SJCRH30 (cell line): ENCODE measurements at regions not wholly inside any gene's neighbourhood (a gene's known extent, or its start where the extent isn't known, plus 50 kb on each side); places are given as distances from the start of the nearest gene placed in this dataset.

Experiments used
- DNase-seq, 2 experiments: peaks; one replicate each; pipeline ENCODE4 v3.0.0-alpha.2; 2015 to 2020
- H3K27ac ChIP-seq: fragments of 250-450 bp; sonication (Bioruptor Pico); 2 replicates; pipeline ENCODE4 v1.5.1; 2020; ENCODE audit warnings: mild to moderate bottlenecking, moderate library complexity
- H3K27me3 ChIP-seq: fragments of 250-450 bp; sonication (Bioruptor Pico); 2 replicates; pipeline ENCODE4 v1.5.1; 2020; ENCODE audit warnings: mild to moderate bottlenecking, moderate library complexity
- H3K36me3 ChIP-seq: fragments of 250-450 bp; sonication (Bioruptor Pico); 2 replicates; pipeline ENCODE4 v1.5.1; 2020; ENCODE audit warnings: mild to moderate bottlenecking, moderate library complexity
- H3K4me1 ChIP-seq: fragments of 250-450 bp; sonication (Bioruptor Pico); 2 replicates; pipeline ENCODE4 v1.5.1; 2020; ENCODE audit warnings: mild to moderate bottlenecking, moderate library complexity
- H3K4me3 ChIP-seq: fragments of 250-450 bp; sonication (Bioruptor Pico); 2 replicates; pipeline ENCODE4 v1.5.1; 2020; ENCODE audit warnings: mild to moderate bottlenecking, moderate library complexity
- H3K9me3 ChIP-seq: fragments of 250-450 bp; sonication (Bioruptor Pico); replicated peaks from 2 replicates; pipeline ENCODE4 v1.5.1; 2020; ENCODE audit warnings: mild to moderate bottlenecking, moderate library complexity

DNA sequence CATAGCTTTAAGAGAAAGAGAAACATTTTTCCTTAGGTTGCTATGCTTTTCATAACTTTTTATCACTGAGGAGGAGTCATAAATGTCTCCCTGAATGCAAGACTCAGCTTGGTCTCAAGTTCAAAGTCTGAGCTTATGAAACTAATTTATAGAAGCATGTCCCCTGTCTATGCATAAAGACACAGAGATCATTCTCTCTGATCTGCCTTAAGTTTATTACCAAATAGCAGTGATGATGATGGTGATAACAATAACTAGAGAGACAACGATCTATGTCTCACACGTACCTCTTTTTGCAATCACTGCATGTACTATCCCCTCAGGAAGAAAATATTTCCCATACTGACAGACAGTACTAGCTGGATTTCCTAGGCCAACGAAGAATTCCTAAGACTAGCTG is 266.4 kb upstream of the G2E3 start:
- H3K36me3 ChIP-seq = no peaks in the 10 kb centered on the region
- H3K27me3 ChIP-seq = no peaks in the 10 kb centered on the region
- no peak for DNase-seq
- no peak overlapping the region for H3K27ac ChIP-seq
- H3K4me3 ChIP-seq = no peak overlapping the region
- no peaks in the 10 kb centered on the region for H3K9me3 ChIP-seq
- H3K4me1 ChIP-seq = no peaks in the 10 kb centered on the region

DNA sequence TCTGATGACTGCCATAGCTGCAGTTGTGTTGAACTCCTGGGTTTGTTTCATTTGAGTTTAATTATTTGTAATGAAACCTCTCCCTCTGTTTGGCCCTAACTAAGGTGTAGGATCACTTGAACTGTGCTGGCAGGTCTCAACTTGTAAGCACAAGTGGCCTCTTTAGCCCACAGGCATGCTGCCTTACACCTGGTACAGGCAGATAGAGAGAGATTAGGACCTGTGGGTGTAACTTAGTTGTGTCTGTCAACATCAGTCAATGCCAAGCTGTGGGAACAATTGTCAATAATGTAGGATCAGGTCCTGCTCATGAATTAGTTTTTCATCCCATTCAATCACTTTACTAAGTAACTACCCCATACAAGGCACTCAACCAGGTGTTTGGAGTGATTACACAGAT is 263.0 kb upstream of the G2E3 start:
- no peak for DNase-seq
- Histone ChIP-seq H3K4me3 (no peak overlapping the region), H3K27ac (no peak overlapping the region), H3K27me3 (no peaks in the 10 kb centered on the region), H3K9me3 (no peaks in the 10 kb centered on the region), H3K4me1 (no peaks in the 10 kb centered on the region; the same call in 1 of the 2 replicates), H3K36me3 (no peaks in the 10 kb centered on the region)

DNA sequence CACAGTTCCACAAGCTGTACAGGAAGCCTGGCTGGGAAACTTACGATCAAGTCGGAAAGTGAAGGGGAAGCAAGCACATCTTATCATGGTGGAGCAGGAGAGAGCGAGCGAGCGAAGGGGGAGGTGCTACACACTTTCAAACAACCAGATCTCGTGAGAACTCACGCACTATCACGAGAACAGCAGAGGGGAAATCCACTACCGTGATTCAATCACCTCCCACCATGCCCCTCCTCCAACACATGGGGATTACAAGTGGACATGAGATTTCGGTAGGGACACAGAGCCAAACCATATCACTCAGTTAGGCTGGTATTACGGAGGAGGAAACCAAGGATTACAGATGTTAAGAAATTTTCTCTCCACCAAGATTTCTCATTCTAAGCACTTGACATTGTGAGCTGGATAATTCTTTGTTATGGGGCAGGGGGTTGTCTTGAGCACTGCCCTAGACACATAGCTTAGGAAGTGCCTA is 262.0 kb upstream of the G2E3 start:
- no peak for DNase-seq
- no peaks in the 10 kb centered on the region for H3K9me3 ChIP-seq
- H3K27ac ChIP-seq = no peak overlapping the region
- H3K36me3 ChIP-seq = no peaks in the 10 kb centered on the region
- no peaks in the 10 kb centered on the region; the same call in 1 of the 2 replicates for H3K4me1 ChIP-seq
- H3K4me3 ChIP-seq = no peak overlapping the region
- H3K27me3 ChIP-seq = no peaks in the 10 kb centered on the region

DNA sequence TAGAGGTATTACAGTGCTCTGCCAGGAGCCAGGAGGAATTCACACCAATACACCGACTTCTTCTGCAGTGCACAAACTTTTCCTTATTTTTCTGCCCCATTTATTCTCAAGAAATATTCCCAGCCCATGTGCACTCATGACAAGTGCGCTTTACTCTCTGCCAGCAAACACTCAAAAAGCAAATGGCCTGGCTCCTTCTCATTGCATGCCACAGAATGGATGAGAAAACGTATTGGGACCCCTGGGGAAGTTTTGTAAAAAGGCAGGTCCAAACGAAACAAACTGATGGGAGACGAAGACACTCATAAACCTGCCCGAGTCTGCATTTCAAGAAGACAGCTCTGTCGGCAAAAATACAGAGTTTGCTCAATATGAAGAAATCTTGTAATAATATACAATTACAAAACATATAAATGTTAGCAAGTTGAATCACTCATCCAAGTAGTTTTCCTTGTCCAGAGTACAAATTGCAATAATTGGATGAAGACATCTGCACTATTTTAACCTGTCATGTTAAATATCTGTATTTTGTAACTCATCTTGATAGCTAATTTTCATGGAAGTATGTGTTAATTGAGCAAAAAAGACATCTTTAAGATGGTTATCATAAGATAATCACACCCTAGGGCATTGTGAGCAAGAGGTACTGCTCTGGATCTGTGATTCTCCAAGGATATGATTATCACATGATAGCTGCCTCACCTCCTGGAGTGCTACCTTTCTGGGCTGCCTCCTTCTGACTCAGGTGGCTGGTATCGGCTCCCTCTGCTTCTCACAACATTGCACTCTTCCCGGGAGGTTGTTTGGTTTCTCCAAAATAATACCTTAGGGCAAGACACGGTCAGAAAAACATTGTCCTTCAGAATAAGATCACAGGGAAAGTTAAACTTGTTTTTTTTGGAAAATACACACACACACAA is 260.8 kb upstream of the G2E3 start:
- H3K4me3 ChIP-seq = no peak overlapping the region
- H3K4me1 ChIP-seq = no peaks in the 10 kb centered on the region; the same call in 1 of the 2 replicates
- H3K9me3 ChIP-seq = no peaks in the 10 kb centered on the region
- H3K27ac ChIP-seq = no peak overlapping the region
- no peaks in the 10 kb centered on the region for H3K36me3 ChIP-seq
- DNase-seq = no peak
- H3K27me3 ChIP-seq = no peaks in the 10 kb centered on the region

DNA sequence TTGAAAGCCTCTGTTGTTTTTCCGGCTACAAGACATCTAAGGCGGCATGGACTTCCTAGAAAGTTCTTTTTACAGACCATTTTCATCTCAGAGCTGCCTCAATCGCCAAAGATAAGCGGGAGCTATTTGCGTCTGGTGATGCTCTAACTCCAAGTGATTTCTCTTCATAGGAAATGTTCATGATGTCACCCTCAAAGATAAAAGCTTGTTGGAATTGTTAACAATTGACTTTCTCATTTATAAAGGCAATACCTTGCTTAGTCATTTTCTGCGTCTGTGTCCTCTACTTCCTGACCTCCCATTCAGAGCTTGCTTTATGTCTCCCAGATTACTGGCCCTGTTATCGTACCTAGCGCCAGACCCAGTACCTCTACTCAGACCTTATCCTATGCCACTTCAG is 259.0 kb upstream of the G2E3 start:
- H3K4me3 ChIP-seq = no peak overlapping the region
- H3K27ac ChIP-seq = no peak overlapping the region
- H3K36me3 ChIP-seq = no peaks in the 10 kb centered on the region
- no peaks in the 10 kb centered on the region for H3K9me3 ChIP-seq
- no peaks in the 10 kb centered on the region; the same call in 1 of the 2 replicates for H3K4me1 ChIP-seq
- no peak for DNase-seq
- no peaks in the 10 kb centered on the region for H3K27me3 ChIP-seq

DNA sequence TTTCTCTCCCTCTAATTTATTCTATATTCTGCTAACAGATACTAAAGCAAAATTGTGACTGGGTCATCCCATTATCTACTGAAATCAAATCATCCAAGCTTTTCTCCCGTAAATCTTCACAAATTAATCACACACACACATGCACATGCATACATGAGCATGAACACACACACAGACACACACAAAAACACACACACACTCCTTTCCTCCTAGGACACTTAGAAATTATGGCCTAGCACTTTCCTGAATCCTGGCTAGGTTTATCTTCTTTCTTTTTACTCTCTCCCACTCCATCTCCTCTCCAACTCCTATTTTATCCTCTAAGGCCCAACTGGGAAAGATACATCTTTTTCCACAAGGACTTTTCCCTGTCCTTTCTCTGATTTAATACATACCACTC is 255.6 kb upstream of the G2E3 start:
- Histone ChIP-seq H3K4me3 (no peak overlapping the region), H3K27ac (no peak overlapping the region), H3K36me3 (no peaks in the 10 kb centered on the region), H3K4me1 (no peaks in the 10 kb centered on the region; the same call in 1 of the 2 replicates), H3K27me3 (no peaks in the 10 kb centered on the region), H3K9me3 (no peaks in the 10 kb centered on the region)
- no peak for DNase-seq

DNA sequence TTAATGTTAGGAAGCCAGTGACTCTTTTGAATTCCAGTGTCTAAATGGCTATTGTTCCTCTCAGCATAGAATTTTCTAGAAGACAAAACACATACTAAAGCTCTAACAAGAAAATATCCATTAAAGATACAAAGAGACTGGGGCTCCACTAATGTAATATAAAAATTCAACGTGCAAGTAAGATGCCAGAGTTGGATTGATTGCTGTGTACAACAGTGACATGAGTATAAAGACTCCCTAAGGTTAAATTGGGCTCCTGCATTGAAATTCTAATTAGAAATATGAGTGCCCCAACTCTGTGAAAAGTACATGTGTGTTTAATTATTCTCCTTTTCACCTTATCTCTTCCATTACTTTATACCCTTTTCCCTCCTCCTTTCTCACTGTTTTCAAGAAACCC is 253.6 kb upstream of the G2E3 start:
- no peak for DNase-seq
- Histone ChIP-seq H3K27ac (no peak overlapping the region), H3K4me1 (no peaks in the 10 kb centered on the region), H3K9me3 (no peaks in the 10 kb centered on the region), H3K36me3 (no peaks in the 10 kb centered on the region), H3K4me3 (no peak overlapping the region), H3K27me3 (peaks cover under 1% of the 10 kb centered on the region; the same call in 1 of the 2 replicates)

DNA sequence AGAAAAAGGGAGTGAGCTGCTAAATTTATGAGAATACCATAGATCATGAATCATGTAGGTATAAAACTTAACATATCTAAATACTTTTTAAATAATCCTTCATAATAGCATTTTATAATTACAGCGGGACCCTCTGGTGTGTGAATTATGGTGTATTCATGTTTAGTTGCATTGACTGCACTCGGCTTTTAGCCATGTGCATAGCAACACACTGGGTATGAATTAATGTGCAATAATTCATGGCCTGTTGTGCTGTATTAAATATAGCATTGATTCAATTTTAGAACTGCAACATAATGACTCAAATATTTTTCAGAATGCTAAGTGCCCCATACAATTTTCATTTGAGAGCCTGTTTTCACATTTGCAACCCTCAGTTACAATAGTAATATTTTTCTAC is 249.6 kb upstream of the G2E3 start:
- peaks cover 7% of the 10 kb centered on the region; the same call in 1 of the 2 replicates for H3K27me3 ChIP-seq
- no peak overlapping the region for H3K4me3 ChIP-seq
- H3K4me1 ChIP-seq = no peaks in the 10 kb centered on the region
- no peak for DNase-seq
- no peak overlapping the region for H3K27ac ChIP-seq
- H3K36me3 ChIP-seq = no peaks in the 10 kb centered on the region
- H3K9me3 ChIP-seq = no peaks in the 10 kb centered on the region

DNA sequence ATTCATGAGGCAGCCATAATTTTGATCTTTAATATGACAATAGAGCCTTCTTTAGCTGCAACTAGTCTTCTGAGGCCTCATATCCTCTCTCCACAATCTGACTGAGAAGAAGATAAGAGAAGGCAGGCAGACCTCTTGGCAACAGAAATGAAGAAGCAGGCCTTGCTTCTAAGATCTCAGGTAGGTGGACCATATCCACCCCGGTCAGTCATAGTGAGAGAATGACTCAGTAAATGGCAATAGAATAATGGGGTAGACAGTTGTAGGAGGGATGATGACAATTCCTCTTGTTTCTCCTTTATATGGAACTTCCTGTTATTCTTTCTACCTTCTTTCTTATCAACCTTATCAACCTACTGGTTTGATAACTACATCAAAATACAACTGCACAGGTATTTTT is 246.7 kb upstream of the G2E3 start:
- no peak overlapping the region for H3K4me3 ChIP-seq
- H3K27me3 ChIP-seq = peaks cover 7% of the 10 kb centered on the region; the same call in 1 of the 2 replicates
- H3K36me3 ChIP-seq = no peaks in the 10 kb centered on the region
- H3K9me3 ChIP-seq = no peaks in the 10 kb centered on the region
- no peak for DNase-seq
- no peak overlapping the region for H3K27ac ChIP-seq
- H3K4me1 ChIP-seq = no peaks in the 10 kb centered on the region

DNA sequence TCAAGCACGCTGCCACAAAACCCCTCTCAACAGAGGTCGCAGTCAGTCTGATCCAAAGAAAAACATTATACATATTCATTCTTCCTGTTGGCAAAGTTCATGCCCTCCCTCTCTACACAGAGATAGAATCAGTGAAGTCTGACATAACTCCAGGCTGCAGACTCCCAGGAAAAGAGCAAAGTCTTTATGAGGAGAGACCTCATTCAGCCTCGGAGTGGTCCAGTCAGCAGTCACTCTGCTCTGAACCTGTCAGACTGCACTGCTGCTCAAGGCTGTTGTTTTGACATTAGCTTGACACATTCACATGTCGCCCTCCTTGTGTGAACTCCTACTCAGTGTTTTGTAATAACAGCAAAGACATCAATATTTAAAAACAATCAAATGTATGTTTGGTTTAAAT is 241.2 kb upstream of the G2E3 start:
- H3K27ac ChIP-seq = no peak overlapping the region
- H3K4me3 ChIP-seq = no peak overlapping the region
- DNase-seq = no peak
- no peaks in the 10 kb centered on the region for H3K36me3 ChIP-seq
- no peaks in the 10 kb centered on the region for H3K4me1 ChIP-seq
- H3K9me3 ChIP-seq = no peaks in the 10 kb centered on the region
- H3K27me3 ChIP-seq = no peaks in the 10 kb centered on the region

DNA sequence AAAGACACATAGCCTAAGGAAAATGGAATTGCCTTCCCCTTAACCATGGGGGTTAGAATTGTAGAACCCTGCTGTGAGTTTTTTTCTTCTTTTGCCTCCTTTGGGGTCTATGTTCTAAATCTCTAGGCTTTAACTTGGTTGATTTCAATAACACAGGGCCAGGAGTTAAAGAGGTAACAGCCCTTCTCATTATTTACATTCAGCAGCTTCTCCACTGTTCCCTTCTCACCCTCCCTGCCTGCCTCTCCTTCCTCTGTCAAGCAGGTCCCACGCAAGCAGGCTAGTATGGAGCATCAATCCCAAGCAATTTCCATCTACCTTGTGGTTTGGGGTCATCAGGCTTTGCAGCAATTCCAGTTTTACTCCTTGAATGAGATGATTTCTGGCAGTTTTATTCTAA is 236.1 kb upstream of the G2E3 start:
- no peaks in the 10 kb centered on the region for H3K9me3 ChIP-seq
- no peak overlapping the region for H3K4me3 ChIP-seq
- H3K4me1 ChIP-seq = no peaks in the 10 kb centered on the region
- no peak overlapping the region for H3K27ac ChIP-seq
- no peaks in the 10 kb centered on the region for H3K36me3 ChIP-seq
- no peak for DNase-seq
- H3K27me3 ChIP-seq = no peaks in the 10 kb centered on the region; the same call in 1 of the 2 replicates

DNA sequence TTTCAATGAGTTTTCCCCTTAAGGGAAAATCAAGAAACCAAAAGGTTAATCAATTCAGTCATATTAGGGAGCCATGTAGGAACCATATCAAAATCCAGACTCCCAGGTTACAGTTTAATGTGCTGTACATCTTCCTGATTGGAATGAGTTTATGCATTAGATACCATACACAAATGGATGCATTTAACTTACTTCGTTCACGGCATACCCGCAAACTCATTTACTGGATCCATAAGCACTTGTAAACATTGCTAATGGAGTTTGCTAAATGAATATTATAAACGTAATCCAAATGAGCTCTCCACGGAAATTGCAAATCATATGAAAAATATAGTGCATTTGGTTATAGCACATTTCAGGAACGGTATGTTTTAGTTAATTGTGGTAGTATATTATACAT is 228.9 kb upstream of the G2E3 start:
- H3K4me3 ChIP-seq = no peak overlapping the region
- H3K27ac ChIP-seq = no peak overlapping the region
- no peaks in the 10 kb centered on the region for H3K27me3 ChIP-seq
- no peaks in the 10 kb centered on the region for H3K9me3 ChIP-seq
- no peak for DNase-seq
- H3K4me1 ChIP-seq = no peaks in the 10 kb centered on the region
- H3K36me3 ChIP-seq = no peaks in the 10 kb centered on the region

DNA sequence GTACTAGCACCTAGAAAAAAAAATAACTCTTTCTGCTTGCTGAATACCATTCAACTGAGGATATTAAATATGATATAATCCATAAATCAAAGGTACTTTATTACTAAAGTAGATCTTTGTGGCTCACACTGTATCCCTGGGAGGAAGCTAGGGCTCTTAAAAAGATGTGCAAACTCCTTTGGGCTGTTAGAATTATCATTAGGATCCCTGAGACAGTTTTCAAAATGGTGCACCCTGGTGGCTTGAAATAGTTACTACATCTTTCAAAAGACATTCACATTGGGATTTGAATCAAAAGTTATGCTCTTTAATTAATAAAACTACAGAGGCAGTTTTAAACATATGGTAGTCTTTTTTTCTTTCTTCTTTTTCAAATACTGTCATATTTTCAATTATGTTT is 228.5 kb upstream of the G2E3 start:
- H3K27ac ChIP-seq = no peak overlapping the region
- no peaks in the 10 kb centered on the region for H3K36me3 ChIP-seq
- H3K27me3 ChIP-seq = no peaks in the 10 kb centered on the region
- H3K4me1 ChIP-seq = no peaks in the 10 kb centered on the region
- H3K9me3 ChIP-seq = no peaks in the 10 kb centered on the region
- no peak overlapping the region for H3K4me3 ChIP-seq
- DNase-seq = peak in 1 of 2 experiments; percentile 43

DNA sequence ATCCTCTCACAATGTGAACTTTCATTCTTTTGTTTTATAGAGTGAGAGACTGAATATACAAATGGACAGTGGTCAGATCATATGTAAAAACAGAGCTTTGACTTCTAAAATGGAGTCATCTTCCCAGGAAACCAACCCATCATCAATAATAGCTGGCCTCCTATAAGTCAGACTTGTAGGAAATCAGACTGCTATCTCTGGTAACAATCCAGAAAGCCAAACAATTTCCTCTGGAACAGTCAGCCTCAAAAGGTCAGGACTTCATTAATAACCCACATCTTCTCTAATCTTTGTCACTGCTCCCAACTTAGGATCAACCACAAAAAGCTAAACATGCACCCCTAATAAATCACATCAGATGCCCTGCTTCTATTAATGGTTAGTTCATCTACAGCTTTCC is 227.9 kb upstream of the G2E3 start:
- Histone ChIP-seq H3K36me3 (no peaks in the 10 kb centered on the region), H3K4me1 (no peaks in the 10 kb centered on the region), H3K27me3 (no peaks in the 10 kb centered on the region), H3K4me3 (no peak overlapping the region), H3K9me3 (no peaks in the 10 kb centered on the region), H3K27ac (no peak overlapping the region)
- no peak for DNase-seq

DNA sequence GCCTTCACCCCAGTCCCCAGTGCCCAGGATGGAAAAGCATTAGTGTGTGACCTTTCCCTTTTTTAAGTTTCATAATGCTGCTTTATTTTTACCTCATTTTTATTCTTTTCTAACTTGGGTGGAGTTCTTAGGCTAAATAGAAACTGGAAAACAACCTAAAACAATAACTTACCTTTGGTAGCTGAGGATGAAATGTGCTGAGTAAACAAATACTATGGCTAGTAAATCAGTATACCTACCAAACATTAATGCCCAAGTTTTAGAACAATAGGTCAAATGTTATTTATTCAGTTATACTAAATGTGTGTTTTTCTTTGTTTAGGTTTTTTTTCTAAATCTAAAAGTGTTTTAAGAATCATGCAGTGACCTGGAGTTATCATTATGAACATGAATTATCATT is 226.6 kb upstream of the G2E3 start:
- H3K4me3 ChIP-seq = no peak overlapping the region
- H3K27me3 ChIP-seq = no peaks in the 10 kb centered on the region
- H3K9me3 ChIP-seq = no peaks in the 10 kb centered on the region
- H3K36me3 ChIP-seq = no peaks in the 10 kb centered on the region
- no peak for DNase-seq
- no peaks in the 10 kb centered on the region for H3K4me1 ChIP-seq
- H3K27ac ChIP-seq = no peak overlapping the region

DNA sequence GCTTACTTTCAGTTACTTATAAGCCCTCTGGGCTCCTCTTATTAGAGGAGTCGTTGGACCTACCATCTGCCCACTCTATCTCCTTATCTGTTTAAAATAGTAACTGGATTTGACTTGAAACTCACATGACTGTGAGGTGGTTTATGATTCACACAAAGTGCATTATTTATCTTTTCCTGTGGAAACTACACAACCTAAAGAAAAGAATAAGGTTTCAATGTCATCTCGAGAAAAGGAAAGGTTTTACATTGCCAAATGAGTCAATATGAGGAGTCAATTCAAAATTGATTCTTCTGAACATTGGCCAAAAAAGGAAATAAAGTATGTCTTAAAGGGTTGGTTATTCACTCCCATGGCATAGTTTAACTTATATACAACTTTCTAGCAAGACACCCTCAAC is 225.0 kb upstream of the G2E3 start:
- H3K27ac ChIP-seq = no peak overlapping the region
- peaks cover 6% of the 10 kb centered on the region; the same call in 1 of the 2 replicates for H3K27me3 ChIP-seq
- no peaks in the 10 kb centered on the region for H3K9me3 ChIP-seq
- H3K36me3 ChIP-seq = no peaks in the 10 kb centered on the region
- DNase-seq = no peak
- no peaks in the 10 kb centered on the region for H3K4me1 ChIP-seq
- no peak overlapping the region for H3K4me3 ChIP-seq
